ENCODE measurements at regions not wholly inside any gene's neighbourhood (a gene's known extent, or its start where the extent isn't known, plus 50 kb on each side); places are given as distances from the start of the nearest gene placed in this dataset.

- DNase-seq (ENCODE audit: insufficient read length, low spot score) (no peak), FAIRE-seq (no peak)
- TF ChIP-seq, protein P1, sequence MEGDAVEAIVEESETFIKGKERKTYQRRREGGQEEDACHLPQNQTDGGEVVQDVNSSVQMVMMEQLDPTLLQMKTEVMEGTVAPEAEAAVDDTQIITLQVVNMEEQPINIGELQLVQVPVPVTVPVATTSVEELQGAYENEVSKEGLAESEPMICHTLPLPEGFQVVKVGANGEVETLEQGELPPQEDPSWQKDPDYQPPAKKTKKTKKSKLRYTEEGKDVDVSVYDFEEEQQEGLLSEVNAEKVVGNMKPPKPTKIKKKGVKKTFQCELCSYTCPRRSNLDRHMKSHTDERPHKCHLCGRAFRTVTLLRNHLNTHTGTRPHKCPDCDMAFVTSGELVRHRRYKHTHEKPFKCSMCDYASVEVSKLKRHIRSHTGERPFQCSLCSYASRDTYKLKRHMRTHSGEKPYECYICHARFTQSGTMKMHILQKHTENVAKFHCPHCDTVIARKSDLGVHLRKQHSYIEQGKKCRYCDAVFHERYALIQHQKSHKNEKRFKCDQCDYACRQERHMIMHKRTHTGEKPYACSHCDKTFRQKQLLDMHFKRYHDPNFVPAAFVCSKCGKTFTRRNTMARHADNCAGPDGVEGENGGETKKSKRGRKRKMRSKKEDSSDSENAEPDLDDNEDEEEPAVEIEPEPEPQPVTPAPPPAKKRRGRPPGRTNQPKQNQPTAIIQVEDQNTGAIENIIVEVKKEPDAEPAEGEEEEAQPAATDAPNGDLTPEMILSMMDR (IDR thresholded peaks at IDR 0.05; ENCODE audit: insufficient read depth, missing control alignments): no peak
These were observed 187.7 kb downstream of the SATB1 start for GRCh38 chr3:18237251-18238005.

- TF ChIP-seq, protein P1 (IDR thresholded peaks at IDR 0.05; ENCODE audit: insufficient read depth, missing control alignments): no peak
- DNase-seq (ENCODE audit: insufficient read length, low spot score) (no peak), FAIRE-seq (no peak)
These were observed 188.4 kb downstream of the SATB1 start for GRCh38 chr3:18236726-18237125.

DNA sequence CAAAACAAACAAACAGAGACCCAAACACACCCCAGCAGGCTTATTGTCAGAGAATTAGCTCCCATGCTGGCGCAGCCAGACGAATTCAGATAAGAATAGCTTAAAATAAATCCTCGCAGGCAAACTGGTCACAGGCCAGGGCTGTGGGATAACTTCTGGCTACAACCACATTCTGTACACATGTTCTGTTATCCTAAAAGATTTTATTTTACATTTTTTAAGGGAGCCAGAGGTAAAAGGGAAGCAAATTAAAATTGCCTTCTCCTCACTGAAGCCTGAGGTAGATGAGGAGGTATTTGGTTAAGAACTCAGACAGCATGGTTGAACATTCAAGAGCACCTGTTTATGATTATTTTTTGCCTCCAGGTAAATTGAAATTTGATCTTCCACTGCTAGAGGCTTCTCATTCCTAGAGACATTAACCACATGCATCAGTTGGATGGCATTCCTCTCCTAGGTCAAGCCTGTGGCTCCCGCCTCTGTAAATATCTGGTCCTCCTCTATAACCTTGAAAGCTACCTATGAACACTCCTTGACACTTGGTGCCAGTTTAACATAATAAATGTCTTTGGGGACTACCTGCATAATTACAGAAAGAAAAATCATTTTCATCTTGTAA, 190.3 kb downstream of the SATB1 start:
- FAIRE-seq (no peak), DNase-seq (ENCODE audit: insufficient read length, low spot score) (no peak)
- TF ChIP-seq, protein P1 (IDR thresholded peaks at IDR 0.05; ENCODE audit: insufficient read depth, missing control alignments): no peak

DNA sequence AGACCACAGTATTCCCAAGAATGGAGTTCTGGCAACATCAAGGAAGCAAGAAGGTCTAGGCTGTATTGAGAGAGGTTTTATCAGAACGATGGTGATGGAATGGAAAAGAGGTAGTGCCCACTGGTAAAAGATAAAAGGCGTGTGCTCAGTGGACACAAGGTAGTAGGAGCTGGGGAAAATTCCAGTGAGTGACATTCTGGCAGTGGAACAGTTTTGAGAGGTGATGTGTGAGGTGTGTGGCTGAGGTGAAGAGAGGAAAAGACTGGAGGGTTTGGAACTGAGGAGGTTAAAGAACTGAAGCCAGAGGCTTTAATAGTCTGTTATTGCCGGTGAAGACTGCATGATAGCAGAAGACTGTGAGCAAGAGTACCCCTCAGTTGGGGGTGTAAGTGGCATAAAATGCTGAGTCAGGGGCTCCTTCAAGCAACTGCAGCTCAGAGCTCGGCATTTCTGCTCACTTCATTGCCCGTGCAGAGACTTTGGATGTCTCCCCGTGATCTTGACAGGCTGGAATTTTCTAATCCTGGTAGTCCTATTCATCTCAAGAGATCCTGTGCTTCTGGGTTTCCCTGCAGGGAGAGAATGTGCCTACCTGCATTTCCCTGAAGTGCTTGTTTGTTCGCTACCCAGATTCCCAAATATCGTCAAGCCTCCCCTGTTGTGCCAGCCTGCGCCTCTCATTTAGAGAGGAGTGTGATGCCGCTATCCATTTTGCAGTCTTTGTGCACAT, 191.0 kb downstream of the SATB1 start:
- TF ChIP-seq, protein P1 (IDR thresholded peaks at IDR 0.05; ENCODE audit: insufficient read depth, missing control alignments): no peak
- FAIRE-seq (no peak), DNase-seq (ENCODE audit: insufficient read length, low spot score) (no peak)

DNA sequence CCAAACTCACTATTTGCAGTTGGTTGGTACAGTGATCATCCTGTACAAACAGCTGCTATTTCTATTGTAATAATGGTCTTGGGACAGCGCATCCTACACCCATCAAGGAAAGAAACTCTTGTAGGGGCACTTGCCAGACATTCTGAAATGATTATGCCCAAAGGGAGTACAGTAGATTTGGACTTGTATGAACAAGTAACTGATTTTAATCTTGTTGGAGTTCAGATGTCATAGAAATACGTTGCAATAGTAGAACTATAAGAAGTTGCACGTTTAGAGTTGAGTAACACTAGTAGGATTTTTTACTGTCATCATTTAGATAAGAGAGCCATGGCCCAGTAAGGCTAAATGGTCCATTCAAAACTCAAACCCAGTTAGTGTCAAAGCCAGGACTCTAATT, 192.8 kb downstream of the SATB1 start:
- TF ChIP-seq, protein P1 (IDR thresholded peaks at IDR 0.05; ENCODE audit: insufficient read depth, missing control alignments): no peak
- DNase-seq (ENCODE audit: insufficient read length, low spot score): no peak
- no peak for FAIRE-seq

- DNase-seq (ENCODE audit: insufficient read length, low spot score) (no peak), FAIRE-seq (no peak)
- TF ChIP-seq, protein P1 (IDR thresholded peaks at IDR 0.05; ENCODE audit: insufficient read depth, missing control alignments): no peak
These were observed 197.1 kb downstream of the SATB1 start for GRCh38 chr3:18228060-18228459.

Measured in D721Med (cell line).